GM18505 (cell line): ENCODE measurements at regions not wholly inside any gene's neighbourhood (a gene's known extent, or its start where the extent isn't known, plus 50 kb on each side); places are given as distances from the start of the nearest gene placed in this dataset.

Source experiments
- ATAC-seq: cut with Tn5 transposase; IDR thresholded peaks from one replicate; pipeline ENCODE4 v1.9.1; 2021; ENCODE audit not compliant: unreplicated experiment
- POLR2A ChIP-seq: IDR thresholded peaks from 4 replicates; pipeline ENCODE4 v1.6.1; 2011; ENCODE audit warnings: borderline replicate concordance; ENCODE audit not compliant: insufficient read depth, insufficient read length; ENCODE audit errors: extremely low read depth

GRCh38 chr21:28791595-28792282, 200.9 kb downstream of the LTN1 start:
- TF ChIP-seq POLR2A: no peak
- ATAC-seq: no peak

DNA sequence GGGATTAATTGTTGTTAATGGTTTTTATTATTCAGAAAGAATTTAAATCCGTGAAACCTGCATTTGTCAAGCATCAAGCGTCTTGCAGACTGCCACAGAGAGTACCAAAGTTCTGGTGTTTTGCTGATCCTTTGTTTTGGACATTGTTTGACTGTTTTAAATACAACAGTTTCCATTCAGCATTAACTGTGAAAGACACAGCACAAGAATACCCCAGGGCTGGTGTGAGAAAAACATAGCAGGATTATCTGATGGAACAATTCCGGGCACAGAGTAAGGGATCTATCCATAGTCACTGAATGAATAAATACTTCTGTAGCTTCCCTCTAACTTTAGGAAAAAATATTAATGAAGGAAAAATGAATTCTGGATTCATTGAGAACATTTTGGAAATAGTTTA, 202.3 kb downstream of the LTN1 start:
- TF ChIP-seq POLR2A: no peak

GRCh38 chr21:28789523-28789922, 203.2 kb downstream of the LTN1 start:
- no peak for ATAC-seq
- no peak for TF ChIP-seq POLR2A

More for the DNA sequence above, 202.3 kb downstream of the LTN1 start:
- no peak for ATAC-seq

DNA sequence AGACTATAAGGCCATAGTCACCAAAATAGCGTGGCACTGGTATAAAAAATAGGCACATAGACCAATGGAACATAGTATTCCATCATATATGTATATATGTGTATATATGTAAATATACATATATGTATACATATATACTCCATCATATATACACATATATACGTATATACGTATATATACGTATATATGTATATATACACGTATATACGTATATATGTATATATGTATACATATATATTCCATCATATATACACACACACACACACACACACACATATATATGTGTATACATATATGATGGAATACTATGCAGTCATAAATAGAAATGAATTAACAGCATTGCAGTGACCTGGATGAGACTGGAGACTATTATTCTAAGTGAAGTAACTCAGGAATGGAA, 204.6 kb downstream of the LTN1 start:
- no peak for TF ChIP-seq POLR2A
- no peak for ATAC-seq

DNA sequence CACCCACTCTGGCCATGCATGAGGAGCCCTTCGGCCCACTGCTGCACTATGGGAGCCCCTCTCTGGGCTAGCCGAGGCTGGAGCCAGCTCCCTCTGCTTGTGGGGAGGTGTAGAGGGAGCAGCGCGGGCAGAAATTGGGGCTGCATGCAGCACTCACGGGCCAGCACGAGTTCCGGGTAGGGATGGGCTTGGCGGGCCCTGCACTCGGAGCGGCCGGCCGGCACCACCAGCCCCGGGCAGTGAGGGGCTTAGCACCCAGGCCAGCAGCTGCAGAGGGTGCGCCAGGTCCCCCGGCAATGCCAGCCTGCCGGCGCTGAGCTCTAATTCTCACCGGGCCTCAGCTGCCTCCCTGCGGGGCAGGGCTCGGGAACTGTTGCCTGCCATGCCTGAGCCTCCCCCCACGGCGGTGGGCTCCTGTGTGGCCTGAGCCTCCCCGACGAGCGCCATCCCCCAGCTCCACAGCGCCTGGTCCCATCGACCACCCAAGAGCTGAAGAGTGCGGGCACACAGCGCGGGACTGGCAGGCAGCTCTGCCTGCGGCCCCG, 209.0 kb downstream of the LTN1 start:
- no peak for TF ChIP-seq POLR2A
- ATAC-seq: no peak

DNA sequence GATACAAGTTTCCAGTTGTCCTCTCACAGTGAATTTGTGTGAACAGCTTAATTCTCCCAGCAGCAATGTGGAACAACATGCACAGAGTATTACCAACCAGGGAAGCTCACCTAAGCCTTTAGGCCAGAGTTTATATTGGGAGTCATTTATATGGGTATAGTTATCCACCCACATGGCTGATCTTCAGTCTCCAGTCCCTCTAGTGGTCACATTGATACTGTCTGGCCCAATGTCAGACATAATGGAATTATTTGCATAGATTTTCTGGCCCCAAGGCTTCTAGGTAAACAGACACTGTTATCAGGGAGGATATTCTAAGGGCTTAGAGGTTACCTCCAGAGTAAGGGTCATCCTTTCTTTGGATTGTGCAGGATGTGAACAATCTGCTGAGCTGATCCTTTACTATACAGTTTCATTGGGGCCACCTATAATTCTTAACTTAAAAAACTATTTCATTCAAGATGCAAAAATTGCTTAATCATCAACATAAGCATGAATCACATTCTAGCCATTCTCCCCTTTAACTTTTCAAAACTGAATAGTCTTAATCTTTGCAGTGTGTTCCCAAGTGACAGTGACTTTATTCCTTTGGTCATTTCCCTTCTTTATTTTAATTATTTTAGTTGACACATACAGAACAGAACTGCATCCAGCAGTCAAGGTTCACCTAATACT, 210.9 kb downstream of the LTN1 start:
- TF ChIP-seq POLR2A: no peak
- ATAC-seq: peak; percentile 62

DNA sequence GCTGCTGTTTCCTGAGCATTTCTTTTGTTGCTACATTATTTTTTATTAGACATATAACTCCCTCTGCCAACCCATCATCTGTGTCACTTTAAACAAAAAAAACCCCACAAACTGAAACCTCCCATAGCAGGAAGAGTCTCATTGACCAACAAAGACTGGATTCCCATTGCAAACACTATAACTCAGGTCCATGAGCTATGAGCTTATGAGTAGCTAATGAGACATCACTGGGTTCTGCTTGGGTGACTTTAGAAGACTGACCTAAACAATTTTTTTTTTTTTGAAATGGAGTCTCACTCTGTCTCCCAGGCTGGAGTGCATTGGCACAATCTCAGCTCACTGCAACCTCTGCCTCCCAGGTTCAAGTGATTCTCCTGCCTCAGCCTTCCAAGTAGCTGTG, 212.8 kb downstream of the LTN1 start:
- no peak for ATAC-seq
- no peak for TF ChIP-seq POLR2A

DNA sequence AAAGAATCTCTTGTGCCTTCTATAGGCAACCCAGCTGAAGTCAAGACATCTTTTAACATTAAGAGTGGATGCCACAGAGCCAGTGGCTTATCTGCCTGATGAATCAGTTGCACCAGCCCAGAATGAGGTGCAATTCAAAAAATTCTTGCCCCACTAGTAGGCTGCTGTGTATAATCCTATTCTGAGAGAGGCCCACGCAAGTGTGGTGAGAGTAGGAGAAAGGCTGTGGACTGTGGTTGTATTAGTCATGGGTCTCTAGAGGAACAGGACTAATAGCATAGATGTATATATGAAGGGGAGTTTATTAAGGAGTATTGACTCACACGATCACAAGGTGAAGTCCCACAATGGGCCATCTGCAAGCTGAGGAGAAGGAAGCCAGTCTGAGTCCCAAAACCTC, 216.4 kb downstream of the LTN1 start:
- no peak for TF ChIP-seq POLR2A
- ATAC-seq: no peak

DNA sequence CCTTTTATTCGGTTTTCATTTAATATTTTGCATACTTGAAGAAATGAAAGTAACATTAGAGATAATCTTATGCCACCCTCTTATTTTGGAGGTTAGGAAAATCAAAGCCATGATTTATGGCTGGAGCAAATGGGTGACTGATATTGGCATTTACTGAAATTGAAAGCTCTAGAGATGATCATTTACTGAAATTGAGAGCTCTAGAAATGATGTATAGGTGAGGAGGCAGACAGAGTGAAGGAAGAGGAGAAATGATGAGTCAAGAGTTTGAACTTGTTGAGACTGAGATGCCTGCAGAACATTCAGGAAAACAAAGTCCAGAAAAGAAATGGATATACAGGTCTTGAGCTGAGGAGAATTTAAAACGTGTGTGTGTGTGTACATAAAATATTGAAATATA, 217.6 kb downstream of the LTN1 start:
- no peak for ATAC-seq
- TF ChIP-seq POLR2A: no peak

GRCh38 chr21:28773036-28773435, 219.6 kb downstream of the LTN1 start:
- ATAC-seq: no peak
- TF ChIP-seq POLR2A: no peak

DNA sequence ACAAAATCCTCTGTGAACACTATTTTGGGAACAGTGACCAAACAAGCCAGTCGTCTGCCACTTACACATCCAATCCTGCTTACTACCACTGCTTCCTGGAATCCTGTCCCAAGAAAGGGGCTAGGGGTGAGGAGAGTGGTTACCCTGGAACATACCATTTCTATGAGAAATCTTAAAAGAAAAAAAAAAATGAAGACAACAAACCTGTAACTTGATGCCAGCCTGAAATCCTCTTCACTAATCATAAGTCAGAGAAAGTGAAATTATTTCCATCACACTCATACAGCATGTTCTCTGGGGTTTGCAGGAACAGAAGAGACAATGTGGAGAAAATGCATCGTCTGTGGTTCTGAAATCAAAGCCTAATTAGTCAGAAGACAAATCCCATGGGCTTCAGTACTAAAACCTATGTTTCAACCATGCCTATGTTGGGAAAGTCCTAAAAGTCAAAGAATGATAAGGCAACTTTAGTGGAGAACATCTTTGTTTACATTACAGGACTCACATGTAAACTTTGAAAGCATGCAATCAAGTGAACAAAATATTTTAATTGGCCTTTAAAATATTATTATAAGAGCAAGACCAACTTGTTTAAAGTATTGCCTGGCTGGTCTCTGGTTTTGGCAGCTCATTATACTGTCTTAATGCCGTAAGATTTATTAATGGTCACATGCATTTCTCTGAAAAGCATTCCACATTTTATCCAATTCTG, 220.7 kb downstream of the LTN1 start:
- no peak for ATAC-seq
- TF ChIP-seq POLR2A: no peak

GRCh38 chr21:28770867-28771661, 221.6 kb downstream of the LTN1 start:
- TF ChIP-seq POLR2A: no peak
- ATAC-seq: no peak

DNA sequence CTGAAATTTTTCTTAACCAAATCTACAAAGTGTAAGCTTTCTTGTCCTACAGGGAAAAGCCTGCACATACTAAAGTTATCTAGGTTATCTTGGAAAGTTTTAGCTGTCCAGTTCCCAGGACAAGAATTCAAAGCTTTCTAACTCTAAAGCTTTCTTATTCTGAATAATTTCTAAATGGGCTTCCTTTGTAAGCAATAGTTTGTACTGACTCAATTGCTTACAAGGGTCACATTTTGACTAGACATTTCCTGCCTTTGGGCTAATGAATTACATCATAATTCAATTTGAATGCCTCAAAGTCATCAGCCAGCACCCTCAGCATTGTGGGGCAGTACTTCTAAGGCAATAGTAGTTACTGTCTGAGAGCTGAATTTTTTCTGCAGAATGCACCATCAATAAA, 223.0 kb downstream of the LTN1 start:
- ATAC-seq: no peak
- TF ChIP-seq POLR2A: no peak
